ENCODE measurements at regions not wholly inside any gene's neighbourhood (a gene's known extent, or its start where the extent isn't known, plus 50 kb on each side); places are given as distances from the start of the nearest gene placed in this dataset.

DNA sequence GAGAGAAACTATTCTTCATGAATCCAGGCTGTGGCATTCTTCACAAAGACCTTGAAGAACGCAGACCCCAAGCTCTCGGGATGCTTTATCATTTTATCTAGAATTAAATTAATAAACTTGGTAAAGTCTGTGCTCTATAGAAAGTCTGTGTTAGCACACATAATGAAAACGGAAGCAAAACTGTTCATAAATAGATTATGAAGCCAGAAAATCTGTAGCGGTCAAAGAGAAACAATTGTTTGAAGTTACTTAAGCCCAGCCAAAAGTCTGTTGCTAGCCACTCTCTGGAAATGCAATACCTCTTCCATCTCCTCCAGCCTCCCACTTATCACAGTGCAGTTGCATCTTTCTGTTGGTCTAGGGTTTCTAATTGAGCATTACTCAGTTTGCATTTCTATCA is 375.9 kb downstream of the KIF4B start:
- no peak for TF ChIP-seq CTCF (IDR thresholded peaks at IDR 0.05; ENCODE audit: insufficient read depth, low read depth, low read length)
- no peak for TF ChIP-seq EZH2 (IDR thresholded peaks at IDR 0.05; ENCODE audit: insufficient read depth, low read length)

Measured in astrocyte (in vitro differentiated cells and primary cell).